GM19468 (cell line): ENCODE measurements at regions not wholly inside any gene's neighbourhood (a gene's known extent, or its start where the extent isn't known, plus 50 kb on each side); places are given as distances from the start of the nearest gene placed in this dataset.

Experiments used
- ATAC-seq: cut with Tn5 transposase; IDR thresholded peaks from one replicate; pipeline ENCODE4 v1.9.1; 2021; ENCODE audit warnings: mild to moderate bottlenecking, moderate library complexity, moderate number of reproducible peaks; ENCODE audit not compliant: unreplicated experiment; ENCODE audit errors: extremely low read depth

GRCh38 chr5:158384535-158385481 is 525.9 kb upstream of the CLINT1 start:
- ATAC-seq, result no peak

- no peak for ATAC-seq
These were observed 524.5 kb upstream of the CLINT1 start for GRCh38 chr5:158383486-158383885.

GRCh38 chr5:158382473-158382872 is 523.5 kb upstream of the CLINT1 start:
- peak; percentile 67 for ATAC-seq

- no peak for ATAC-seq
These were observed 522.7 kb upstream of the CLINT1 start for GRCh38 chr5:158381614-158382160.

GRCh38 chr5:158380661-158381060 is 521.7 kb upstream of the CLINT1 start:
- ATAC-seq, result no peak

GRCh38 chr5:158378931-158379330 is 520.0 kb upstream of the CLINT1 start:
- ATAC-seq, result no peak

- no peak for ATAC-seq
These were observed 517.7 kb upstream of the CLINT1 start for GRCh38 chr5:158376679-158377078.

- no peak for ATAC-seq
These were observed 516.6 kb upstream of the CLINT1 start for GRCh38 chr5:158375531-158375930.

- no peak for ATAC-seq
These were observed 514.9 kb upstream of the CLINT1 start for GRCh38 chr5:158373608-158374395.

- no peak for ATAC-seq
These were observed 510.3 kb upstream of the CLINT1 start for GRCh38 chr5:158369241-158369640.

- no peak for ATAC-seq
These were observed 509.7 kb upstream of the CLINT1 start for GRCh38 chr5:158368686-158369085.

- ATAC-seq, result no peak
These were observed 505.4 kb upstream of the CLINT1 start for GRCh38 chr5:158364367-158364766.

- ATAC-seq, result no peak
These were observed 496.0 kb upstream of the CLINT1 start for GRCh38 chr5:158354958-158355357.

- no peak for ATAC-seq
These were observed 492.7 kb upstream of the CLINT1 start for GRCh38 chr5:158351485-158352125.

GRCh38 chr5:158349987-158350386 is 491.0 kb upstream of the CLINT1 start:
- no peak for ATAC-seq

- no peak for ATAC-seq
These were observed 485.4 kb upstream of the CLINT1 start for GRCh38 chr5:158344376-158344775.

- ATAC-seq, result no peak
These were observed 481.7 kb upstream of the CLINT1 start for GRCh38 chr5:158340608-158341007.

- ATAC-seq, result no peak
These were observed 467.3 kb upstream of the CLINT1 start for GRCh38 chr5:158326256-158326655.

GRCh38 chr5:158324236-158324635 is 465.3 kb upstream of the CLINT1 start:
- no peak for ATAC-seq

- no peak for ATAC-seq
These were observed 463.7 kb upstream of the CLINT1 start for GRCh38 chr5:158322620-158323019.
